ENCODE measurements at regions not wholly inside any gene's neighbourhood (a gene's known extent, or its start where the extent isn't known, plus 50 kb on each side); places are given as distances from the start of the nearest gene placed in this dataset.

DNA sequence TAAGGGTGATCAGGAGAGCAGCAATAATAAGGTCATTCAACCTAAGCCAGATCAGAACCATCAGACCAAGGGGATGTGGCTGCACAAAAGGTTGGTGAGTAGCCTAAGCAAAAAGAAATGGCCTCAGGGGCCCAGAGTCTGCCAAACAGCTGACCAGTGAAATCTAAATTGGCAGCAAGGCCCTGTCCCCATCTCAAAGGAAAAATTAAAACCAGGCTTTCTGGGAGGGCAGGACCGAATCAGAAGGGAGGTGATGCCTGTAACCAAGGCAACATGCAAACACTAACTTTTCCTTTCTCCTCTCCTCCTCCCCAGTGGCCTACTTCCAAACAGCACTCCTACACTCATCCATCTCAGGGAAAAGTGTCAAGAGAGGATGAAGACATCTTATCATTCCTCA is 256.4 kb downstream of the NUAK1 start:
- Histone ChIP-seq H3F3A (ENCODE audit: insufficient read depth) (no peaks in the 10 kb centered on the region), H3K4me2 (ENCODE audit: low read depth, low read length, poor library complexity, severe bottlenecking) (no peak overlapping the region), H3K79me2 (ENCODE audit: insufficient read depth, low read length) (no peaks in the 10 kb centered on the region), H3K9ac (ENCODE audit: low read length) (no peak overlapping the region), H3K9me3 (ENCODE audit: insufficient read depth, low read length) (no peaks in the 10 kb centered on the region), H3K27me3 (ENCODE audit: low read length) (no peaks in the 10 kb centered on the region), H2AFZ (ENCODE audit: low read depth, low read length, severe bottlenecking) (no peak overlapping the region), H3K9me2 (replicated peaks; ENCODE audit: insufficient read depth, low read length) (no peaks in the 10 kb centered on the region), H3K27ac (ENCODE audit: low read depth, low read length) (no peak overlapping the region), H3K36me3 (ENCODE audit: low read length) (no peaks in the 10 kb centered on the region), H3K4me3 (ENCODE audit: insufficient read depth, low read length, poor library complexity, severe bottlenecking) (no peak overlapping the region), H4K20me1 (ENCODE audit: low read depth, low read length) (no peaks in the 10 kb centered on the region)
- no peak for TF ChIP-seq EZH2phosphoT487 (conservative IDR thresholded peaks at IDR 0.05; ENCODE audit: low read length)
- TF ChIP-seq, protein P1, sequence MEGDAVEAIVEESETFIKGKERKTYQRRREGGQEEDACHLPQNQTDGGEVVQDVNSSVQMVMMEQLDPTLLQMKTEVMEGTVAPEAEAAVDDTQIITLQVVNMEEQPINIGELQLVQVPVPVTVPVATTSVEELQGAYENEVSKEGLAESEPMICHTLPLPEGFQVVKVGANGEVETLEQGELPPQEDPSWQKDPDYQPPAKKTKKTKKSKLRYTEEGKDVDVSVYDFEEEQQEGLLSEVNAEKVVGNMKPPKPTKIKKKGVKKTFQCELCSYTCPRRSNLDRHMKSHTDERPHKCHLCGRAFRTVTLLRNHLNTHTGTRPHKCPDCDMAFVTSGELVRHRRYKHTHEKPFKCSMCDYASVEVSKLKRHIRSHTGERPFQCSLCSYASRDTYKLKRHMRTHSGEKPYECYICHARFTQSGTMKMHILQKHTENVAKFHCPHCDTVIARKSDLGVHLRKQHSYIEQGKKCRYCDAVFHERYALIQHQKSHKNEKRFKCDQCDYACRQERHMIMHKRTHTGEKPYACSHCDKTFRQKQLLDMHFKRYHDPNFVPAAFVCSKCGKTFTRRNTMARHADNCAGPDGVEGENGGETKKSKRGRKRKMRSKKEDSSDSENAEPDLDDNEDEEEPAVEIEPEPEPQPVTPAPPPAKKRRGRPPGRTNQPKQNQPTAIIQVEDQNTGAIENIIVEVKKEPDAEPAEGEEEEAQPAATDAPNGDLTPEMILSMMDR (IDR thresholded peaks at IDR 0.05; ENCODE audit: insufficient read depth, low read length, poor library complexity, severe bottlenecking) = no peak

DNA sequence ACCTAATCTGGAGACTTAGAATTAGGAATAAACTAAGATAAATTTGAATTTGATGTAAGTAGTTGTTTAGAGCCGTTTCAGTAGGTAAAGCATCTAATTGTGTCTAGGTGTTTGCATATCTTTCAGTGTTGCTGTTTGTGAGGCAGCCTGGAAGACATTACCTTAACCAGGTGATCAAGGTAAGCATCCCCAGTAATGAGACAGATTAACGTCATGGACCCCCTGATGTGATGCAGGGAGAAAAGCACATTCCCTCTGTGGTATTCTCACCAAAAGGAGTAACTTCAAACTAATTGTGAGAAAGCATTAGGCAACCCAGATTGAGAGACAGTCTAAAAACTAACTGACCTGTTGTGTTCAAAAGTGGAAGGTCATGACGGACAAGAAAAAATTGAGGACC is 251.6 kb downstream of the NUAK1 start:
- TF ChIP-seq, protein P1 (IDR thresholded peaks at IDR 0.05; ENCODE audit: insufficient read depth, low read length, poor library complexity, severe bottlenecking) = no peak
- no peak for TF ChIP-seq EZH2phosphoT487 (conservative IDR thresholded peaks at IDR 0.05; ENCODE audit: low read length)
- no peak overlapping the region for H2AFZ ChIP-seq (ENCODE audit: low read depth, low read length, severe bottlenecking)
- H3K36me3 ChIP-seq (ENCODE audit: low read length) = no peaks in the 10 kb centered on the region
- no peak overlapping the region for H3K27ac ChIP-seq (ENCODE audit: low read depth, low read length)
- H3K4me3 ChIP-seq (ENCODE audit: insufficient read depth, low read length, poor library complexity, severe bottlenecking) = no peak overlapping the region
- no peaks in the 10 kb centered on the region for H3K9me2 ChIP-seq (replicated peaks; ENCODE audit: insufficient read depth, low read length)
- no peaks in the 10 kb centered on the region for H3F3A ChIP-seq (ENCODE audit: insufficient read depth)
- H4K20me1 ChIP-seq (ENCODE audit: low read depth, low read length) = no peaks in the 10 kb centered on the region
- H3K79me2 ChIP-seq (ENCODE audit: insufficient read depth, low read length) = no peaks in the 10 kb centered on the region
- H3K4me2 ChIP-seq (ENCODE audit: low read depth, low read length, poor library complexity, severe bottlenecking) = no peak overlapping the region
- no peaks in the 10 kb centered on the region for H3K9me3 ChIP-seq (ENCODE audit: insufficient read depth, low read length)
- H3K27me3 ChIP-seq (ENCODE audit: low read length) = no peaks in the 10 kb centered on the region
- no peak overlapping the region for H3K9ac ChIP-seq (ENCODE audit: low read length)

DNA sequence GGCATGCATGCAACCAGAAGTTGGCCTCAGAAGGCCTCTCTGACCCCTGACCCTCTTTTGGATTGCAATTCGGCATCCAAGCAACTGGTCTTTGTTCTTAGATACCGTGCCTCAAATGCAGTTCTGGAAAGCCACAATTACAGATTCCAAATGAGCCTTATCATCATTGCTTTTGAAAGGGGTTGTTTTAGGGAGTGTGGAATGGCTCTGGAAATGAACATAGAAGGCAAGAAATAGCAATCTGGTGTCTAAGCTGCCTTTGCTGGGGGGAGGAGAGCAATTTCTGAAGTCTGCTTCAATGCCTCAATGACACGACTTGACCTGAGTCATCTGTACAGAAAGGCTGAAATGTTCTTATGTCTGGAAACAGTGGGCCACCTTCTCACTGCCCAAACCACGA is 250.1 kb downstream of the NUAK1 start:
- no peaks in the 10 kb centered on the region for H3K27me3 ChIP-seq (ENCODE audit: low read length)
- no peak overlapping the region for H2AFZ ChIP-seq (ENCODE audit: low read depth, low read length, severe bottlenecking)
- H3K79me2 ChIP-seq (ENCODE audit: insufficient read depth, low read length) = no peaks in the 10 kb centered on the region
- H3K9ac ChIP-seq (ENCODE audit: low read length) = no peak overlapping the region
- no peak overlapping the region for H3K27ac ChIP-seq (ENCODE audit: low read depth, low read length)
- no peaks in the 10 kb centered on the region for H3K36me3 ChIP-seq (ENCODE audit: low read length)
- no peaks in the 10 kb centered on the region for H3K9me2 ChIP-seq (replicated peaks; ENCODE audit: insufficient read depth, low read length)
- TF ChIP-seq, protein P1 (IDR thresholded peaks at IDR 0.05; ENCODE audit: insufficient read depth, low read length, poor library complexity, severe bottlenecking) = no peak
- TF ChIP-seq EZH2phosphoT487 (conservative IDR thresholded peaks at IDR 0.05; ENCODE audit: low read length) = no peak
- H3K4me3 ChIP-seq (ENCODE audit: insufficient read depth, low read length, poor library complexity, severe bottlenecking) = no peak overlapping the region
- no peak overlapping the region for H3K4me2 ChIP-seq (ENCODE audit: low read depth, low read length, poor library complexity, severe bottlenecking)
- H3K9me3 ChIP-seq (ENCODE audit: insufficient read depth, low read length) = no peaks in the 10 kb centered on the region
- H4K20me1 ChIP-seq (ENCODE audit: low read depth, low read length) = no peaks in the 10 kb centered on the region
- no peaks in the 10 kb centered on the region for H3F3A ChIP-seq (ENCODE audit: insufficient read depth)
